ENCODE measurements at regions not wholly inside any gene's neighbourhood (a gene's known extent, or its start where the extent isn't known, plus 50 kb on each side); places are given as distances from the start of the nearest gene placed in this dataset.
"Not testable (repeated sequence)": the region's sequence is repeated elsewhere in the genome, so short reads cannot be mapped to it uniquely, and the experiment has no call there.

GRCh38 chr7:13111230-13111629, 423.8 kb downstream of the ARL4A start:
- 91% methylated on average over 1 of the region's 3 CpGs for WGBS (ENCODE audit: insufficient coverage)
- H3K27me3 ChIP-seq (ENCODE audit: control insufficient read depth, insufficient read depth, low read length): no peaks in the 10 kb centered on the region

GRCh38 chr7:13114240-13114639, 426.8 kb downstream of the ARL4A start:
- H3K27me3 ChIP-seq (ENCODE audit: control insufficient read depth, insufficient read depth, low read length): not testable (repeated sequence)
- WGBS (ENCODE audit: insufficient coverage): 100% methylated on average over 1 of the region's 7 CpGs

More at GRCh38 chr7:13111230-13111629, 423.8 kb downstream of the ARL4A start:
- Histone ChIP-seq H3K27ac (ENCODE audit: low read length) (no peak overlapping the region), H3K9me3 (replicated peaks; ENCODE audit: control insufficient read depth, low read depth, low read length) (peaks cover 7% of the 10 kb centered on the region), H3K4me3 (ENCODE audit: low read length) (no peak overlapping the region), H3K4me1 (ENCODE audit: control insufficient read depth, insufficient read depth, low read length) (no peaks in the 10 kb centered on the region), H3K36me3 (ENCODE audit: control insufficient read depth, insufficient read depth, low read length) (no peaks in the 10 kb centered on the region)
- DNase-seq: no peak

GRCh38 chr7:13115157-13115772, 427.8 kb downstream of the ARL4A start:
- no peak overlapping the region for H3K4me3 ChIP-seq (ENCODE audit: low read length)
- no peaks in the 10 kb centered on the region for H3K9me3 ChIP-seq (replicated peaks; ENCODE audit: control insufficient read depth, low read depth, low read length)
- H3K27ac ChIP-seq (ENCODE audit: low read length): no peak overlapping the region
- no peaks in the 10 kb centered on the region for H3K4me1 ChIP-seq (ENCODE audit: control insufficient read depth, insufficient read depth, low read length)
- H3K27me3 ChIP-seq (ENCODE audit: control insufficient read depth, insufficient read depth, low read length): no peaks in the 10 kb centered on the region
- 67% methylated on average over 1 of the region's 5 CpGs for WGBS (ENCODE audit: insufficient coverage)
- H3K36me3 ChIP-seq (ENCODE audit: control insufficient read depth, insufficient read depth, low read length): no peaks in the 10 kb centered on the region
- peak; percentile 18 for DNase-seq

More at GRCh38 chr7:13114240-13114639, 426.8 kb downstream of the ARL4A start:
- H3K4me3 ChIP-seq (ENCODE audit: low read length); H3K36me3 ChIP-seq (ENCODE audit: control insufficient read depth, insufficient read depth, low read length); H3K27ac ChIP-seq (ENCODE audit: low read length); H3K4me1 ChIP-seq (ENCODE audit: control insufficient read depth, insufficient read depth, low read length); H3K9me3 ChIP-seq (replicated peaks; ENCODE audit: control insufficient read depth, low read depth, low read length); DNase-seq: not testable (repeated sequence)

GRCh38 chr7:13115855-13116254, 428.4 kb downstream of the ARL4A start:
- H3K4me1 ChIP-seq (ENCODE audit: control insufficient read depth, insufficient read depth, low read length): no peaks in the 10 kb centered on the region
- H3K27ac ChIP-seq (ENCODE audit: low read length): no peak overlapping the region
- DNase-seq: no peak
- no peaks in the 10 kb centered on the region for H3K36me3 ChIP-seq (ENCODE audit: control insufficient read depth, insufficient read depth, low read length)
- H3K27me3 ChIP-seq (ENCODE audit: control insufficient read depth, insufficient read depth, low read length): no peaks in the 10 kb centered on the region
- no peak overlapping the region for H3K4me3 ChIP-seq (ENCODE audit: low read length)
- H3K9me3 ChIP-seq (replicated peaks; ENCODE audit: control insufficient read depth, low read depth, low read length): no peaks in the 10 kb centered on the region

GRCh38 chr7:13117103-13117502, 429.7 kb downstream of the ARL4A start:
- Histone ChIP-seq H3K27ac (ENCODE audit: low read length) (no peak overlapping the region), H3K36me3 (ENCODE audit: control insufficient read depth, insufficient read depth, low read length) (no peaks in the 10 kb centered on the region), H3K9me3 (replicated peaks; ENCODE audit: control insufficient read depth, low read depth, low read length) (no peaks in the 10 kb centered on the region), H3K27me3 (ENCODE audit: control insufficient read depth, insufficient read depth, low read length) (no peaks in the 10 kb centered on the region), H3K4me1 (ENCODE audit: control insufficient read depth, insufficient read depth, low read length) (no peaks in the 10 kb centered on the region), H3K4me3 (ENCODE audit: low read length) (no peak overlapping the region)
- DNase-seq: no peak
- WGBS (ENCODE audit: insufficient coverage): no CpG with 5 or more reads among the region's 2 CpGs

- Histone ChIP-seq H3K27me3 (ENCODE audit: control insufficient read depth, insufficient read depth, low read length) (no peaks in the 10 kb centered on the region), H3K9me3 (replicated peaks; ENCODE audit: control insufficient read depth, low read depth, low read length) (no peaks in the 10 kb centered on the region), H3K4me3 (ENCODE audit: low read length) (no peak overlapping the region), H3K36me3 (ENCODE audit: control insufficient read depth, insufficient read depth, low read length) (no peaks in the 10 kb centered on the region), H3K4me1 (ENCODE audit: control insufficient read depth, insufficient read depth, low read length) (no peaks in the 10 kb centered on the region), H3K27ac (ENCODE audit: low read length) (no peak overlapping the region)
- no peak for DNase-seq
Observed at GRCh38 chr7:13117592-13117991, 430.2 kb downstream of the ARL4A start.

GRCh38 chr7:13124629-13125028, 437.2 kb downstream of the ARL4A start:
- not testable (repeated sequence) for H3K4me1 ChIP-seq (ENCODE audit: control insufficient read depth, insufficient read depth, low read length); H3K4me3 ChIP-seq (ENCODE audit: low read length); H3K9me3 ChIP-seq (replicated peaks; ENCODE audit: control insufficient read depth, low read depth, low read length); H3K27me3 ChIP-seq (ENCODE audit: control insufficient read depth, insufficient read depth, low read length); H3K27ac ChIP-seq (ENCODE audit: low read length); DNase-seq; H3K36me3 ChIP-seq (ENCODE audit: control insufficient read depth, insufficient read depth, low read length)
- WGBS (ENCODE audit: insufficient coverage): no CpG with 5 or more reads among the region's 2 CpGs

GRCh38 chr7:13126347-13126746, 438.9 kb downstream of the ARL4A start:
- Histone ChIP-seq H3K36me3 (ENCODE audit: control insufficient read depth, insufficient read depth, low read length) (no peaks in the 10 kb centered on the region), H3K4me1 (ENCODE audit: control insufficient read depth, insufficient read depth, low read length) (no peaks in the 10 kb centered on the region), H3K27ac (ENCODE audit: low read length) (no peak overlapping the region), H3K27me3 (ENCODE audit: control insufficient read depth, insufficient read depth, low read length) (no peaks in the 10 kb centered on the region), H3K9me3 (replicated peaks; ENCODE audit: control insufficient read depth, low read depth, low read length) (no peaks in the 10 kb centered on the region), H3K4me3 (ENCODE audit: low read length) (no peak overlapping the region)
- no peak for DNase-seq
- 85% methylated on average over 5 of the region's 5 CpGs for WGBS (ENCODE audit: insufficient coverage)

- DNase-seq: no peak
- WGBS (ENCODE audit: insufficient coverage): no CpG with 5 or more reads among the region's 4 CpGs
- H3K9me3 ChIP-seq (replicated peaks; ENCODE audit: control insufficient read depth, low read depth, low read length): no peaks in the 10 kb centered on the region
- no peaks in the 10 kb centered on the region for H3K27me3 ChIP-seq (ENCODE audit: control insufficient read depth, insufficient read depth, low read length)
- H3K27ac ChIP-seq (ENCODE audit: low read length): no peak overlapping the region
- H3K4me3 ChIP-seq (ENCODE audit: low read length): no peak overlapping the region
- no peaks in the 10 kb centered on the region for H3K36me3 ChIP-seq (ENCODE audit: control insufficient read depth, insufficient read depth, low read length)
- no peaks in the 10 kb centered on the region for H3K4me1 ChIP-seq (ENCODE audit: control insufficient read depth, insufficient read depth, low read length)
Observed at GRCh38 chr7:13130321-13130720, 442.9 kb downstream of the ARL4A start.

GRCh38 chr7:13130906-13131305, 443.5 kb downstream of the ARL4A start:
- not testable (repeated sequence) for H3K36me3 ChIP-seq (ENCODE audit: control insufficient read depth, insufficient read depth, low read length); DNase-seq; H3K4me3 ChIP-seq (ENCODE audit: low read length); H3K27me3 ChIP-seq (ENCODE audit: control insufficient read depth, insufficient read depth, low read length); H3K27ac ChIP-seq (ENCODE audit: low read length); H3K9me3 ChIP-seq (replicated peaks; ENCODE audit: control insufficient read depth, low read depth, low read length); H3K4me1 ChIP-seq (ENCODE audit: control insufficient read depth, insufficient read depth, low read length)
- WGBS (ENCODE audit: insufficient coverage): 88% methylated on average over 3 of the region's 3 CpGs

- Histone ChIP-seq H3K4me1 (ENCODE audit: control insufficient read depth, insufficient read depth, low read length) (no peaks in the 10 kb centered on the region), H3K9me3 (replicated peaks; ENCODE audit: control insufficient read depth, low read depth, low read length) (no peaks in the 10 kb centered on the region), H3K4me3 (ENCODE audit: low read length) (no peak overlapping the region), H3K27me3 (ENCODE audit: control insufficient read depth, insufficient read depth, low read length) (no peaks in the 10 kb centered on the region), H3K36me3 (ENCODE audit: control insufficient read depth, insufficient read depth, low read length) (no peaks in the 10 kb centered on the region), H3K27ac (ENCODE audit: low read length) (no peak overlapping the region)
- DNase-seq: no peak
Observed at GRCh38 chr7:13132314-13132713, 444.9 kb downstream of the ARL4A start.
